ENCODE measurements at regions not wholly inside any gene's neighbourhood (a gene's known extent, or its start where the extent isn't known, plus 50 kb on each side); places are given as distances from the start of the nearest gene placed in this dataset.
A peak's percentile ranks its signal among the peaks of the same experiment; 100 is the strongest.

DNA sequence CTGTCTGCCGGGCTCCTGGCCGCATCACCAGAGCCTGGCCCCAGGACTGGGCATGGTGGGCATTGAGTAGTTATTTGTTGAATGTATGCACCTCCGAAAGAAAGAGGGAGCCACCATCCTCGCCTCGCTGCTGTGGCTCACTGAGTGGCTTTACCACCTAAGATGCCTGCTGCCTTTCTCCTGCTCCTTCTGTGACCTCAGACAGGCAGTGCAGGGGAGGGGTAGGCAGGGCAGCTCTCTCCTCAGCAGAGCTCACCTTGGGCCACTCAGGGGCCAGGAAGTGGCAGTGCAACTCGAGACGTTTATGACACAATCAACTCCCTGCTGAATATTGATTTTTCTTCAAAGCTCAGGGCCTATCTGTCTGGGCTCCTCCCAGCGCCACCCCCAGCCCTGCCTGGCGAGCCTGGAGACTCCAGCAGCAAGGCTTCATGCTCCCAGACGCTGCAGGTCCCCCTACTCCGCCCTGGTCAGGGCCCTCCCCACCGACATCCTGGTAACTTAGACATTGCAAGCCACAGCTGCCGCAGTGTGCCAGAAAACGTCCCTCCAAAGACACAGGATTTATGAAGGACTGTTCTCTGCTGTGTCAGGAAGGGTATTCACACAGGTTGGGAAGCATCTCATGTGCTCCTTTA lies 84.3 kb upstream of the DIO3 start:
- Histone ChIP-seq H3K4me3 (no peak overlapping the region), H3K27ac (peak overlapping the region in 1 of 4 donors; percentile 1), H3K27me3 (no peaks in the 10 kb centered on the region), H3K9me3 (no peaks in the 10 kb centered on the region), H3K36me3 (no peaks in the 10 kb centered on the region), H3K4me1 (peaks cover 0 to 12% (median 0%) of the 10 kb centered on the region in 4 donors)
- TF ChIP-seq, protein P1, sequence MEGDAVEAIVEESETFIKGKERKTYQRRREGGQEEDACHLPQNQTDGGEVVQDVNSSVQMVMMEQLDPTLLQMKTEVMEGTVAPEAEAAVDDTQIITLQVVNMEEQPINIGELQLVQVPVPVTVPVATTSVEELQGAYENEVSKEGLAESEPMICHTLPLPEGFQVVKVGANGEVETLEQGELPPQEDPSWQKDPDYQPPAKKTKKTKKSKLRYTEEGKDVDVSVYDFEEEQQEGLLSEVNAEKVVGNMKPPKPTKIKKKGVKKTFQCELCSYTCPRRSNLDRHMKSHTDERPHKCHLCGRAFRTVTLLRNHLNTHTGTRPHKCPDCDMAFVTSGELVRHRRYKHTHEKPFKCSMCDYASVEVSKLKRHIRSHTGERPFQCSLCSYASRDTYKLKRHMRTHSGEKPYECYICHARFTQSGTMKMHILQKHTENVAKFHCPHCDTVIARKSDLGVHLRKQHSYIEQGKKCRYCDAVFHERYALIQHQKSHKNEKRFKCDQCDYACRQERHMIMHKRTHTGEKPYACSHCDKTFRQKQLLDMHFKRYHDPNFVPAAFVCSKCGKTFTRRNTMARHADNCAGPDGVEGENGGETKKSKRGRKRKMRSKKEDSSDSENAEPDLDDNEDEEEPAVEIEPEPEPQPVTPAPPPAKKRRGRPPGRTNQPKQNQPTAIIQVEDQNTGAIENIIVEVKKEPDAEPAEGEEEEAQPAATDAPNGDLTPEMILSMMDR (IDR thresholded peaks at IDR 0.05): no peak
- no peak for TF ChIP-seq POLR2A (IDR thresholded peaks at IDR 0.05)
- peak in 2 of 3 donors; percentile 51 to 63 for DNase-seq

DNA sequence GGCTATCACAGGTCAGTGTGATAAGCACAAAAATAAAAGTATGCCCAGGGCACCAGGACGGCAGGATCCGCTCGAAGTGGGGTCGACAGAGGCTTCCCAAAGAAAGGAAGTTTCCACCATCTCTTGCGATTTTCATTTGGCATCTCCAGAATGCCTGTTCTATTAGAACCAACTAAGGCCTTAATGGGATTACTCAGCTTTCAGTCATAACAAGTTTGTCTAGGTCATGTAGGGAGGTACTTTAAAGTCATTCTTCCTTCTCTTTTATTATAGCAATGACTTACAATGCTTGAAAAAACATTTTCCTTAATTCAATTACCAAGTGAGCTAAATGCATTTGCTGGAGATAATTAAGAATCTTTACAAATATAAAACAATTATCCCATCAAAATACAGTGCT lies 83.6 kb upstream of the DIO3 start:
- H3K27me3 ChIP-seq: no peaks in the 10 kb centered on the region
- TF ChIP-seq, protein P1 (IDR thresholded peaks at IDR 0.05): no peak
- no peak for TF ChIP-seq POLR2A (IDR thresholded peaks at IDR 0.05)
- H3K4me3 ChIP-seq: no peak overlapping the region
- H3K36me3 ChIP-seq: no peaks in the 10 kb centered on the region
- DNase-seq: peak in 1 of 3 donors; percentile 11
- no peak overlapping the region for H3K27ac ChIP-seq
- H3K4me1 ChIP-seq: peaks cover 0 to 12% (median 0%) of the 10 kb centered on the region in 4 donors
- no peaks in the 10 kb centered on the region for H3K9me3 ChIP-seq

DNA sequence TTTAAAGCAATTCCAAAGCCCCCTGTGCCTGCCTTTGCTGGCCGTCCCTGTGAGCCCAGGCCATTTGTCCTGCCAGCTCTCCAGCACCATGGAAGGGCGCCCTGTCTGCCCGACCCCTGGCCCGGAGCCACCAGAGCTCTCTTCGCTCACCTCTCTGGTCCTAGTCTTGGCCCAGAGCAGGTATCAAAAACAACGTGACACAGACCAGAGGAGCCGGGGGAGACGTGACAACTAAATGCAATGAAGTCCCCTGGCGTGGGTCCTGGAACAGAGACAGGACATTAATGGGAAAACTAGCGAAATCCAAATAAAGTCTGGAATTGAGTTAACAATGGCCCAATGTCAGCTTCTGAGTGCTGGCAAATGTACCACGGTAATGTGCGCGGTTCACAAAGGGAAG lies 83.2 kb upstream of the DIO3 start:
- peak in 2 of 3 donors; percentile 35 to 37 for DNase-seq
- H3K4me1 ChIP-seq: peaks cover 0 to 12% (median 0%) of the 10 kb centered on the region in 4 donors
- H3K27me3 ChIP-seq: no peaks in the 10 kb centered on the region
- no peaks in the 10 kb centered on the region for H3K9me3 ChIP-seq
- H3K27ac ChIP-seq: no peak overlapping the region
- no peaks in the 10 kb centered on the region for H3K36me3 ChIP-seq
- no peak for TF ChIP-seq POLR2A (IDR thresholded peaks at IDR 0.05)
- TF ChIP-seq, protein P1 (IDR thresholded peaks at IDR 0.05): no peak
- no peak overlapping the region for H3K4me3 ChIP-seq

DNA sequence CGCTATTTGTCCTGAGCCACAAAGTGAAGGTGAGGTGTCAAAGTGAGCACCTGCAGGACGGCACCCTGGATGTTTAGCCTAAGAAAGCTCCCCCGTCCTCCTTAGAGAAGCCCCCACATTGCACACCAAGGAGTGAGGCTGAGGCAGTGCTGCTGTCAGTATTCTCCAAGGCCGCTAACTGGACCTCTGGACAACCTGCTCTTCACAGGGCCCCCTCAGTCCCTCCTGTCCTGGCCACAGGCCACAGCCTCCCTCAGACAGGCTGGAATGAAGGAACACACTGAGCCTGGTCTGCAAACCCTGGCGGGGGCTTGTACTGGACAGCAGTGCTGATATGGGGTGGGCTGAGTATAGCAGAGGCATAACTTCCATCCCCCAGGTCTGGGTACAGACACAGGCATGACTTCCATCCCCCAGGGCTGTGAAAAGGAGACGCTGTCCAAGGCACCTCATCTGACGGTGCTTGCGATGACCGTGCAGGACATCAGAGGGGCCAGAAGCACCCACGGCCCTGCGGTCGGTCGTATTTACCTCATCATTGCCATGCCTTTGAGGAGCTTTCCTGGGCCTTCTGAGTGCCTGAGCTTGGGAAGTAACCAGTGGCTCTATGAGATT lies 82.4 kb upstream of the DIO3 start:
- TF ChIP-seq, protein P1 (IDR thresholded peaks at IDR 0.05): no peak
- TF ChIP-seq POLR2A (IDR thresholded peaks at IDR 0.05): no peak

DNA sequence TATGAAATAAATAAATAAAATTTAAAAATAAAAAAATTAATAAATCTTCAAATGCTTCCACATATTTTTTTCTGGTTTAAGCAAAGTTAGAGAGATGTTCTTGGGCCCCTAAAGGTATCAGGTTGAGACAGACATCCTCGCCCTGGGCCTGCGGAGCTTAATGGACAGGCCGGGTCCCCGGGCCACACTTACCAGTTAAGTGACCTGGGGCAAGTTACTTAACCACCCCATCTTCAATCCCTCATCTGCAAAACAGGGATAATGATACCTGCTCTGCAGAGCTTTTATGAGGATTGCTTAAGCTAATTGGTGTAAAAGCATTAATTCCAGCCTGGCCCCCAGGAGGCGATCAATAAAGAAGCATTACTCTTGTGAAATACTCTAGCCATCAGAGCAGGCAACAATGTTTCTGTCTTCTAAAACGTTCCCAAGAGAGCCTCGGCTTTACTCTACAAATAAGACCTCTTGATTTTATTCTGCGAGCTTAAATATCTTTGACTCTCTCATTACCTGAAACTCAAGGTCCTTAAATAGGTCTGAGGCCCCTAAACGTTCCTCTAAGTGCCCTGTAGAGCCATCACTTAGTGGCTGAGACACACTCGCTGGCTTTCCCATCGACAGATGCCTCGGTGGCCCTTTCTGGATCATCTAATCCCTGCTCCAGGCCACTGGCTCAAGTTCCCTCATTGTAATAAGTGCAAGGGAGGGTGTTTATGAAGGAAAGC lies 81.1 kb upstream of the DIO3 start:
- no peak for TF ChIP-seq POLR2A (IDR thresholded peaks at IDR 0.05)
- TF ChIP-seq, protein P1 (IDR thresholded peaks at IDR 0.05): no peak
- DNase-seq: peak in 1 of 3 donors; percentile 10

More for the DNA sequence above, 82.4 kb upstream of the DIO3 start:
- H3K36me3 ChIP-seq: no peaks in the 10 kb centered on the region
- DNase-seq: peak in 2 of 3 donors; percentile 16 to 18
- no peak overlapping the region for H3K4me3 ChIP-seq
- H3K27me3 ChIP-seq: no peaks in the 10 kb centered on the region
- peaks cover 0 to 12% (median 0%) of the 10 kb centered on the region in 4 donors for H3K4me1 ChIP-seq
- no peak overlapping the region for H3K27ac ChIP-seq
- H3K9me3 ChIP-seq: no peaks in the 10 kb centered on the region

More for the DNA sequence above, 81.1 kb upstream of the DIO3 start:
- Histone ChIP-seq H3K36me3 (no peaks in the 10 kb centered on the region), H3K4me1 (peaks cover 0 to 12% (median 0%) of the 10 kb centered on the region in 4 donors), H3K9me3 (no peaks in the 10 kb centered on the region), H3K4me3 (no peak overlapping the region), H3K27me3 (no peaks in the 10 kb centered on the region), H3K27ac (peak overlapping the region in 2 of 4 donors; percentile 31 to 50)
